OCI-LY3 (cell line): ENCODE measurements at regions not wholly inside any gene's neighbourhood (a gene's known extent, or its start where the extent isn't known, plus 50 kb on each side); places are given as distances from the start of the nearest gene placed in this dataset.

Experiments used
- H2AFZ ChIP-seq: fragments of 200-600, 300-600 bp; shearing (Covaris generic); 2 replicates; pipeline ENCODE4 v1.6.0; 2014; ENCODE audit warnings: antibody characterized with exemption, low read depth, low read length
- H3K27ac ChIP-seq: fragments of 200-600, 300-600 bp; sonication (generic); 2 replicates; pipeline ENCODE4 v1.5.1; 2014; ENCODE audit warnings: mild to moderate bottlenecking, low read length, moderate library complexity, mixed read lengths
- H3K27me3 ChIP-seq: fragments of 200-600, 300-600 bp; sonication (generic); 2 replicates; pipeline ENCODE4 v1.6.1; 2014; ENCODE audit warnings: low read depth, low read length, mixed read lengths
- H3K36me3 ChIP-seq: fragments of 200-600, 300-600 bp; sonication (generic); replicated peaks from 2 replicates; pipeline ENCODE3; 2014; ENCODE audit warnings: low read depth, low read length, mixed read lengths
- H3K4me1 ChIP-seq: fragments of 300-600, 200-600 bp; sonication (generic); 2 replicates; pipeline ENCODE4 v1.6.1; 2014; ENCODE audit warnings: low read length, mixed read lengths
- H3K4me2 ChIP-seq: fragments of 200-600, 300-600 bp; sonication (generic); 2 replicates; pipeline ENCODE4 v1.6.1; 2014; ENCODE audit warnings: low read length, mixed read lengths
- H3K4me3 ChIP-seq: fragments of 300-600, 200-600 bp; sonication (generic); 2 replicates; pipeline ENCODE4 v1.5.1; 2014; ENCODE audit warnings: antibody characterized with exemption, mild to moderate bottlenecking, low read length, moderate library complexity
- H3K79me2 ChIP-seq: fragments of 300-600, 200-600 bp; shearing (Covaris generic); 2 replicates; pipeline ENCODE4 v1.6.1; 2014; ENCODE audit warnings: mild to moderate bottlenecking, low read length, mixed read lengths
- H3K9ac ChIP-seq: fragments of 300-600, 200-600 bp; shearing (Covaris generic); 2 replicates; pipeline ENCODE4 v1.6.0; 2014; ENCODE audit warnings: mild to moderate bottlenecking, low read length, moderate library complexity
- H3K9me3 ChIP-seq: fragments of 200-600, 300-600 bp; shearing (Covaris generic); 2 replicates; pipeline ENCODE4 v1.6.1; 2014; ENCODE audit warnings: low read length, mixed read lengths; ENCODE audit not compliant: insufficient read depth
- H4K20me1 ChIP-seq: fragments of 200-600, 300-600 bp; sonication (generic); 2 replicates; pipeline ENCODE4 v1.6.1; 2016; ENCODE audit warnings: low read length, mixed read lengths; ENCODE audit not compliant: insufficient read depth
- CTCF ChIP-seq: fragments of 200-600, 300-600 bp; sonication (generic); IDR thresholded peaks from 2 replicates; pipeline ENCODE4 v1.5.1; 2014; ENCODE audit warnings: antibody characterized with exemption, low read length, low read depth
- EZH2phosphoT487 ChIP-seq: fragments of 200-600 bp; shearing (Covaris generic); IDR thresholded peaks from 2 replicates; pipeline ENCODE4 v1.6.1; 2018; ENCODE audit warnings: antibody characterized with exemption, mixed run types, low read depth

- no peaks in the 10 kb centered on the region for H3K9me3 ChIP-seq
- TF ChIP-seq CTCF (no peak), EZH2phosphoT487 (no peak)
- no peaks in the 10 kb centered on the region for H4K20me1 ChIP-seq
- H3K4me3 ChIP-seq, result no peak overlapping the region
- H3K36me3 ChIP-seq, result no peaks in the 10 kb centered on the region
- H3K4me1 ChIP-seq, result no peaks in the 10 kb centered on the region
- H3K9ac ChIP-seq, result no peak overlapping the region
- no peaks in the 10 kb centered on the region for H3K79me2 ChIP-seq
- H2AFZ ChIP-seq, result no peak overlapping the region
- H3K27me3 ChIP-seq, result no peaks in the 10 kb centered on the region
- H3K4me2 ChIP-seq, result no peak overlapping the region
- H3K27ac ChIP-seq, result no peak overlapping the region
Observed at GRCh38 chr6:82597201-82597600, 233.6 kb downstream of the TPBG start.

GRCh38 chr6:82602776-82603175, 239.2 kb downstream of the TPBG start:
- no peaks in the 10 kb centered on the region for H4K20me1 ChIP-seq
- H3K4me1 ChIP-seq, result no peaks in the 10 kb centered on the region
- no peak overlapping the region for H3K9ac ChIP-seq
- H3K4me2 ChIP-seq, result no peak overlapping the region
- H3K27me3 ChIP-seq, result no peaks in the 10 kb centered on the region
- no peak overlapping the region for H3K4me3 ChIP-seq
- TF ChIP-seq EZH2phosphoT487 (no peak), CTCF (no peak)
- H3K9me3 ChIP-seq, result no peaks in the 10 kb centered on the region
- no peak overlapping the region for H2AFZ ChIP-seq
- no peaks in the 10 kb centered on the region for H3K79me2 ChIP-seq
- H3K36me3 ChIP-seq, result no peaks in the 10 kb centered on the region
- H3K27ac ChIP-seq, result no peak overlapping the region

GRCh38 chr6:82603871-82604270, 240.3 kb downstream of the TPBG start:
- Histone ChIP-seq H3K9me3 (no peaks in the 10 kb centered on the region), H3K9ac (no peak overlapping the region), H3K4me1 (no peaks in the 10 kb centered on the region), H3K79me2 (no peaks in the 10 kb centered on the region), H4K20me1 (no peaks in the 10 kb centered on the region), H3K27me3 (no peaks in the 10 kb centered on the region), H3K36me3 (no peaks in the 10 kb centered on the region), H2AFZ (no peak overlapping the region), H3K4me2 (no peak overlapping the region), H3K4me3 (no peak overlapping the region), H3K27ac (no peak overlapping the region)
- no peak for TF ChIP-seq EZH2phosphoT487

GRCh38 chr6:82607998-82608725, 244.5 kb downstream of the TPBG start:
- Histone ChIP-seq H3K9ac (no peak overlapping the region), H3K4me1 (no peaks in the 10 kb centered on the region), H3K36me3 (no peaks in the 10 kb centered on the region), H3K27ac (no peak overlapping the region), H4K20me1 (no peaks in the 10 kb centered on the region), H3K4me2 (no peak overlapping the region), H3K9me3 (no peaks in the 10 kb centered on the region), H2AFZ (no peak overlapping the region), H3K79me2 (no peaks in the 10 kb centered on the region), H3K27me3 (no peaks in the 10 kb centered on the region), H3K4me3 (no peak overlapping the region)
- no peak for TF ChIP-seq EZH2phosphoT487
- no peak for TF ChIP-seq CTCF
